Right renal cortex interstitium (tissue), 3 donors: ENCODE measurements at regions not wholly inside any gene's neighbourhood (a gene's known extent, or its start where the extent isn't known, plus 50 kb on each side); places are given as distances from the start of the nearest gene placed in this dataset.

Source experiments
- DNase-seq, 3 donors: peaks; one replicate each; pipeline ENCODE4 v3.0.0-alpha.2; 2013; ENCODE audit warnings: low read depth in 3 of 3, low spot score in 2 of 3

GRCh38 chr10:120701381-120701780 lies 149.8 kb upstream of the WDR11 start:
- DNase-seq, result no peak

- DNase-seq, result no peak
Observed at GRCh38 chr10:120702032-120702431, 149.1 kb upstream of the WDR11 start.

- DNase-seq, result no peak
Observed at GRCh38 chr10:120705309-120705708, 145.9 kb upstream of the WDR11 start.

- DNase-seq, result no peak
Observed at GRCh38 chr10:120710076-120710475, 141.1 kb upstream of the WDR11 start.

- no peak for DNase-seq
Observed at GRCh38 chr10:120711860-120712259, 139.3 kb upstream of the WDR11 start.

GRCh38 chr10:120713573-120714205 lies 137.5 kb upstream of the WDR11 start:
- DNase-seq, result no peak

- DNase-seq, result no peak
Observed at GRCh38 chr10:120715171-120715570, 136.0 kb upstream of the WDR11 start.

- no peak for DNase-seq
Observed at GRCh38 chr10:120719333-120719732, 131.8 kb upstream of the WDR11 start.

GRCh38 chr10:120727001-120727400 lies 124.2 kb upstream of the WDR11 start:
- DNase-seq, result no peak

GRCh38 chr10:120729547-120729946 lies 121.6 kb upstream of the WDR11 start:
- DNase-seq, result no peak

GRCh38 chr10:120732067-120732466 lies 119.1 kb upstream of the WDR11 start:
- no peak for DNase-seq

- no peak for DNase-seq
Observed at GRCh38 chr10:120732643-120733313, 118.4 kb upstream of the WDR11 start.

GRCh38 chr10:120734483-120735078 lies 116.6 kb upstream of the WDR11 start:
- DNase-seq, result no peak

- DNase-seq, result no peak
Observed at GRCh38 chr10:120735315-120735714, 115.8 kb upstream of the WDR11 start.

GRCh38 chr10:120735773-120736371 lies 115.3 kb upstream of the WDR11 start:
- no peak for DNase-seq

GRCh38 chr10:120736377-120736776 lies 114.8 kb upstream of the WDR11 start:
- no peak for DNase-seq

- no peak for DNase-seq
Observed at GRCh38 chr10:120738658-120739057, 112.5 kb upstream of the WDR11 start.

- no peak for DNase-seq
Observed at GRCh38 chr10:120741396-120741795, 109.8 kb upstream of the WDR11 start.

GRCh38 chr10:120742373-120742772 lies 108.8 kb upstream of the WDR11 start:
- no peak for DNase-seq

GRCh38 chr10:120744040-120744439 lies 107.1 kb upstream of the WDR11 start:
- no peak for DNase-seq

- DNase-seq, result no peak
Observed at GRCh38 chr10:120746001-120746777, 105.0 kb upstream of the WDR11 start.
